Adrenal gland (tissue), 9 donors: ENCODE measurements at regions not wholly inside any gene's neighbourhood (a gene's known extent, or its start where the extent isn't known, plus 50 kb on each side); places are given as distances from the start of the nearest gene placed in this dataset.

Experiments
- DNase-seq, 7 donors: peaks; one replicate each; pipeline ENCODE4 v3.0.0-alpha.2; 2019 to 2020
- H3K27ac ChIP-seq, 5 donors: fragments of 200-600 bp; sonication (generic) in 4 of 5; 1 replicate in 3 of 5; 2 replicates in 2 of 5; pipeline versions ENCODE4 v1.5.1 to v1.8.0; 2016 to 2020; ENCODE audit warnings: mild to moderate bottlenecking in 1 of 5
- H3K27me3 ChIP-seq: fragments of 200-600 bp; 2 replicates; pipeline ENCODE4 v1.8.0; 2021
- H3K36me3 ChIP-seq, 2 donors: fragments of 200-600 bp; replicated peaks in 1 of 2; 1 replicate in 1 of 2; 2 replicates in 1 of 2; pipeline versions ENCODE4 v1.5.1 to v1.8.0; 2018 to 2022
- H3K4me1 ChIP-seq, 2 donors: fragments of 200-600 bp; replicated peaks in 1 of 2; 1 replicate in 1 of 2; 2 replicates in 1 of 2; pipeline versions ENCODE4 v1.5.1 to v1.8.0; 2018 to 2021
- H3K4me3 ChIP-seq, 4 donors: fragments of 200-600 bp; sonication (generic) in 3 of 4; one replicate each; pipeline ENCODE4 v1.5.1; 2016 to 2018
- H3K9me3 ChIP-seq, 3 donors: fragments of 200-600 bp; sonication (generic) in 1 of 3; replicated peaks in 1 of 3; 1 replicate in 2 of 3; 2 replicates in 1 of 3; pipeline versions ENCODE4 v1.5.1 to v1.8.0; 2016 to 2021
- CTCF ChIP-seq, 6 experiments: fragments of 450-650 bp in 4 of 6; fragments of 200-600 bp in 2 of 6; sonication (generic) in 1 of 6; IDR thresholded peaks; 1 replicate in 5 of 6; 2 replicates in 1 of 6; pipeline versions ENCODE4 v1.5.1 to v1.8.0; 2016 to 2021; ENCODE audit warnings: antibody characterized with exemption in 6 of 6, mild to moderate bottlenecking in 2 of 6, moderate library complexity in 1 of 6
- POLR2A ChIP-seq, 2 donors: fragments of 450-650 bp; IDR thresholded peaks; one replicate each; pipeline ENCODE4 v1.6.1; 2017; ENCODE audit warnings: antibody characterized with exemption in 2 of 2, mild to moderate bottlenecking in 2 of 2, moderate library complexity in 1 of 2
- WGBS, 4 donors: extraction: QIAGEN DNeasy Blood & Tissue Kit in 2 of 4; methylation state at CpG; one replicate each; pipeline versions ENCODE4 v1.1.5 to v1.1.7; 2013 to 2017; 5-methylcytosine and 5-hydroxymethylcytosine counted together
- intact Hi-C, 2 donors: fragments of 100-400 bp; cut with DNase I; formaldehyde crosslinking; loops; one replicate each; pipeline versions ENCODE4 v1.14.1 to v1.15.0; 2022 to 2023
- donor health status: healthy with polysubstance abuse.
- donor health status: Bipolar disorder and iron deficiency.
- donor health status: DM: yes; HTN: yes; CAD: no.
- donor health status: DM: no; HTN: no; CAD: no.
- donor health status: DM: no; HTN: no; CAD: no.

GRCh38 chr4:180808862-180809261 is 1434.3 kb upstream of the TENM3 start:
- H3K4me1 ChIP-seq, result peaks cover 18 to 29% of the 10 kb centered on the region in 2 donors
- H3K27ac ChIP-seq, result peak overlapping the region; percentile 45 to 84 (median 71)
- 29 to 43% (median 35%) methylated on average over 2 of the region's 2 CpGs for WGBS, 4 donors
- H3K36me3 ChIP-seq, result no peaks in the 10 kb centered on the region
- DNase-seq, result peak in 6 of 7 donors; percentile 36 to 66 (median 54)
- no peaks in the 10 kb centered on the region for H3K27me3 ChIP-seq
- intact Hi-C loops, result no loop called here
- H3K4me3 ChIP-seq, result no peak overlapping the region
- no peak for TF ChIP-seq POLR2A (IDR thresholded peaks at IDR 0.05)
- TF ChIP-seq CTCF (IDR thresholded peaks at IDR 0.05), result no peak
- no peaks in the 10 kb centered on the region for H3K9me3 ChIP-seq

- intact Hi-C loops, result no loop called here
- WGBS, 4 donors, result 29 to 36% (median 33%) methylated on average over 4 of the region's 4 CpGs
These were observed 1433.8 kb upstream of the TENM3 start for GRCh38 chr4:180809439-180809838.

GRCh38 chr4:180810581-180810980 is 1432.6 kb upstream of the TENM3 start:
- Histone ChIP-seq H3K4me3 (no peak overlapping the region), H3K27ac (peak overlapping the region in 4 of 5 donors; percentile 26 to 89 (median 76)), H3K4me1 (peaks cover 18 to 29% of the 10 kb centered on the region in 2 donors), H3K36me3 (no peaks in the 10 kb centered on the region), H3K9me3 (no peaks in the 10 kb centered on the region), H3K27me3 (no peaks in the 10 kb centered on the region)
- TF ChIP-seq CTCF (IDR thresholded peaks at IDR 0.05) (no peak), POLR2A (IDR thresholded peaks at IDR 0.05) (no peak)
- no peak for DNase-seq
- 86 to 100% (median 93%) methylated on average over 1 of the region's 1 CpG for WGBS, 4 donors
- intact Hi-C loops, result no loop called here

More at GRCh38 chr4:180809439-180809838, 1433.8 kb upstream of the TENM3 start:
- Histone ChIP-seq H3K36me3 (no peaks in the 10 kb centered on the region), H3K9me3 (no peaks in the 10 kb centered on the region), H3K4me1 (peaks cover 18 to 29% of the 10 kb centered on the region in 2 donors), H3K4me3 (no peak overlapping the region), H3K27ac (peak overlapping the region; percentile 45 to 89 (median 75)), H3K27me3 (no peaks in the 10 kb centered on the region)
- TF ChIP-seq CTCF (IDR thresholded peaks at IDR 0.05) (no peak), POLR2A (IDR thresholded peaks at IDR 0.05) (no peak)
- DNase-seq, result peak in 6 of 7 donors; percentile 43 to 71 (median 56)

- no peak for DNase-seq
- intact Hi-C loops, result no loop called here
- WGBS, 4 donors, result 0% methylated on average over 1 of the region's 1 CpG
These were observed 1431.6 kb upstream of the TENM3 start for GRCh38 chr4:180811556-180811955.

GRCh38 chr4:180812783-180813182 is 1430.4 kb upstream of the TENM3 start:
- 62 to 74% (median 71%) methylated on average over 2 of the region's 2 CpGs for WGBS, 4 donors
- Histone ChIP-seq H3K27ac (no peak overlapping the region), H3K27me3 (no peaks in the 10 kb centered on the region), H3K4me3 (no peak overlapping the region), H3K9me3 (no peaks in the 10 kb centered on the region), H3K36me3 (no peaks in the 10 kb centered on the region), H3K4me1 (peaks cover 17 to 26% of the 10 kb centered on the region in 2 donors)
- intact Hi-C loops, result no loop called here
- TF ChIP-seq POLR2A (IDR thresholded peaks at IDR 0.05), result no peak
- no peak for TF ChIP-seq CTCF (IDR thresholded peaks at IDR 0.05)
- no peak for DNase-seq

More at GRCh38 chr4:180811556-180811955, 1431.6 kb upstream of the TENM3 start:
- Histone ChIP-seq H3K4me1 (peaks cover 18 to 29% of the 10 kb centered on the region in 2 donors), H3K9me3 (no peaks in the 10 kb centered on the region), H3K4me3 (no peak overlapping the region), H3K36me3 (no peaks in the 10 kb centered on the region), H3K27ac (peak overlapping the region in 2 of 5 donors; percentile 76 to 89), H3K27me3 (no peaks in the 10 kb centered on the region)
- no peak for TF ChIP-seq POLR2A (IDR thresholded peaks at IDR 0.05)
